HL-60 (cell line): ENCODE measurements at regions not wholly inside any gene's neighbourhood (a gene's known extent, or its start where the extent isn't known, plus 50 kb on each side); places are given as distances from the start of the nearest gene placed in this dataset.

ENCODE experiments used
- DNase-seq, 2 experiments: peaks; one replicate each; pipeline ENCODE4 v3.0.0-alpha.2; 2010 to 2020; ENCODE audit warnings: low read depth in 1 of 2, low spot score in 1 of 2
- H3K27ac ChIP-seq: fragments of 250-450 bp; sonication (Bioruptor Pico); replicated peaks from 2 replicates; pipeline ENCODE4 v1.5.1; 2020; ENCODE audit warnings: mild to moderate bottlenecking, moderate library complexity
- H3K27me3 ChIP-seq: fragments of 250-450 bp; sonication (Bioruptor Pico); 2 replicates; pipeline ENCODE4 v1.5.1; 2021; ENCODE audit warnings: mild to moderate bottlenecking, moderate library complexity; ENCODE audit not compliant: insufficient read depth, poor library complexity, severe bottlenecking
- H3K4me3 ChIP-seq: replicated peaks from 2 replicates; pipeline ENCODE4 v1.5.1; 2011; ENCODE audit warnings: mild to moderate bottlenecking, control low read depth, low read length; ENCODE audit not compliant: insufficient read depth
- CTCF ChIP-seq: IDR thresholded peaks from one replicate; pipeline ENCODE4 v1.5.1; 2011; ENCODE audit warnings: low read length, control low read depth, inconsistent platforms; ENCODE audit not compliant: insufficient read depth
- GABPA ChIP-seq: IDR thresholded peaks from 2 replicates; pipeline ENCODE4 v1.6.1; 2012; ENCODE audit warnings: low read depth
- POLR2AphosphoS5 ChIP-seq: IDR thresholded peaks from 2 replicates; pipeline ENCODE4 v1.6.1; 2012; ENCODE audit warnings: low read depth
- REST ChIP-seq: IDR thresholded peaks from 2 replicates; pipeline ENCODE4 v1.6.1; 2012; ENCODE audit warnings: low read depth; ENCODE audit not compliant: insufficient replicate concordance
- SPI1 ChIP-seq: IDR thresholded peaks from 2 replicates; pipeline ENCODE4 v1.6.1; 2012; ENCODE audit warnings: low read depth, mild to moderate bottlenecking, borderline replicate concordance

GRCh38 chr5:105940181-105940580 is 1730.6 kb downstream of the EFNA5 start:
- H3K4me3 ChIP-seq = no peak overlapping the region
- TF ChIP-seq GABPA (no peak), SPI1 (no peak), POLR2AphosphoS5 (no peak), REST (no peak), CTCF (no peak)
- no peak for DNase-seq
- H3K27me3 ChIP-seq = no peaks in the 10 kb centered on the region
- H3K27ac ChIP-seq = no peak overlapping the region

- no peak for TF ChIP-seq REST
- TF ChIP-seq POLR2AphosphoS5 = no peak
- no peak for TF ChIP-seq CTCF
- no peak for TF ChIP-seq SPI1
- no peak for TF ChIP-seq GABPA
- Histone ChIP-seq H3K27ac (no peak overlapping the region), H3K4me3 (no peak overlapping the region), H3K27me3 (no peaks in the 10 kb centered on the region)
- no peak for DNase-seq
Observed at GRCh38 chr5:105934171-105934570, 1736.6 kb downstream of the EFNA5 start.

GRCh38 chr5:105931881-105932421 is 1738.8 kb downstream of the EFNA5 start:
- Histone ChIP-seq H3K27ac (no peak overlapping the region), H3K27me3 (no peaks in the 10 kb centered on the region), H3K4me3 (no peak overlapping the region)
- no peak for DNase-seq
- no peak for TF ChIP-seq POLR2AphosphoS5

GRCh38 chr5:105929858-105930257 is 1740.9 kb downstream of the EFNA5 start:
- Histone ChIP-seq H3K27ac (no peak overlapping the region), H3K27me3 (no peaks in the 10 kb centered on the region), H3K4me3 (no peak overlapping the region)
- TF ChIP-seq CTCF = no peak
- TF ChIP-seq SPI1 = no peak
- TF ChIP-seq POLR2AphosphoS5 = no peak
- TF ChIP-seq REST = no peak
- no peak for TF ChIP-seq GABPA
- no peak for DNase-seq
